Skeletal muscle tissue (tissue), 3 donors: ENCODE measurements at regions not wholly inside any gene's neighbourhood (a gene's known extent, or its start where the extent isn't known, plus 50 kb on each side); places are given as distances from the start of the nearest gene placed in this dataset.

Experiments
- H3K27ac ChIP-seq: one replicate; pipeline ENCODE4 v1.7.0; 2013; ENCODE audit warnings: mild to moderate bottlenecking, low read depth, low read length, inconsistent platforms
- H3K27me3 ChIP-seq, 3 donors: one replicate each; pipeline ENCODE4 v1.7.0; 2013; ENCODE audit warnings: low read length in 3 of 3; ENCODE audit not compliant: control insufficient read depth in 3 of 3, insufficient read depth in 3 of 3
- H3K36me3 ChIP-seq, 3 donors: one replicate each; pipeline ENCODE4 v1.7.0; 2013; ENCODE audit warnings: low read length in 3 of 3; ENCODE audit not compliant: control insufficient read depth in 3 of 3, insufficient read depth in 3 of 3
- H3K4me1 ChIP-seq, 3 donors: one replicate each; pipeline ENCODE4 v1.7.0; 2013; ENCODE audit warnings: low read length in 3 of 3, mild to moderate bottlenecking in 3 of 3; ENCODE audit not compliant: control insufficient read depth in 3 of 3, insufficient read depth in 3 of 3
- H3K4me3 ChIP-seq, 3 donors: one replicate each; pipeline ENCODE4 v1.7.0; 2013; ENCODE audit warnings: low read length in 3 of 3
- H3K9ac ChIP-seq, 3 donors: one replicate each; pipeline ENCODE4 v1.7.0; 2013; ENCODE audit warnings: low read length in 3 of 3, mild to moderate bottlenecking in 3 of 3, moderate library complexity in 2 of 3, low read depth in 1 of 3
- H3K9me3 ChIP-seq, 3 donors: one replicate each; pipeline ENCODE4 v1.7.0; 2013; ENCODE audit warnings: low read length in 3 of 3; ENCODE audit not compliant: control insufficient read depth in 3 of 3
- donor health status: Osteomylitis.

DNA sequence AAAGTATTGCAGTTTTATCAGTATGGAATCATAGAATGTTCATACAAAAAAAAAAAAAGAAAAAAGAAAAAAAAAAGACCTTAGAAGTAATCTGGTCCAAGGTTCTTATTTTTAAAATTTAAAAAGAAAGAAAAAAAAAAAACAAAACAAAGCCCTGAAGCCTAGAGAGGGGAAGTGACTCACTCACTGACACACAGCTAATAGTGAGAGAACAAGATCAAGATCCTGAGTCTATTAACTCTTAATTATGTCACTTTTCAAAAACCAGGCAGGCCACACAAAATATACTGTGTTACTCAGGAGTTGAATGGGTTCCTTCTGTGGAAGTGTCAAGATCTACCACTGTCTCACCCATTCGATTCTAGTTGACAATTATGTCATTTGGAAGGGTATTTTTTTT is 433.9 kb upstream of the DAB1 start:
- Histone ChIP-seq H3K9me3 (no peaks in the 10 kb centered on the region), H3K36me3 (no peaks in the 10 kb centered on the region), H3K4me3 (no peak overlapping the region), H3K27ac (no peak overlapping the region), H3K4me1 (no peaks in the 10 kb centered on the region), H3K9ac (no peak overlapping the region), H3K27me3 (no peaks in the 10 kb centered on the region)

DNA sequence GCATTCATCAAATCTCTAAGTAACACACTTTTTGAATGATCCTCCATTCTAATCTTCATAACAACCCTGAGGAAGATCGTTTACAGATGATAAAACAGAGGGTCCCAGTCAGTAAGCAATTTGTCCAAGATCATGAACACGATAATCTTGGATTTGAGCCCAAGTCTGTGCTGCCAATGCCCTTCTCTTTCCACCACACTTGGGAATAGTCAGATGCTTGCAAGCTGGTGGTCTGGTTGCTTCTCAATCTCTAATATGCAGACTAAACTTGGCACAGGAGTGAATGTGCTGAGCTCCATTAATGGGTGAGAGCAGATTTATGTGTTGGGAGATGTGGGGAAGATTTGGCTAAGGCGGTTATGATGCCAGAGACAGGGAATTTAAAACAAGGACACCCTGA is 430.6 kb upstream of the DAB1 start:
- H3K4me1 ChIP-seq = no peaks in the 10 kb centered on the region
- H3K27me3 ChIP-seq = no peaks in the 10 kb centered on the region
- no peak overlapping the region for H3K4me3 ChIP-seq
- H3K27ac ChIP-seq = no peak overlapping the region
- H3K9ac ChIP-seq = no peak overlapping the region
- H3K36me3 ChIP-seq = no peaks in the 10 kb centered on the region
- no peaks in the 10 kb centered on the region for H3K9me3 ChIP-seq

DNA sequence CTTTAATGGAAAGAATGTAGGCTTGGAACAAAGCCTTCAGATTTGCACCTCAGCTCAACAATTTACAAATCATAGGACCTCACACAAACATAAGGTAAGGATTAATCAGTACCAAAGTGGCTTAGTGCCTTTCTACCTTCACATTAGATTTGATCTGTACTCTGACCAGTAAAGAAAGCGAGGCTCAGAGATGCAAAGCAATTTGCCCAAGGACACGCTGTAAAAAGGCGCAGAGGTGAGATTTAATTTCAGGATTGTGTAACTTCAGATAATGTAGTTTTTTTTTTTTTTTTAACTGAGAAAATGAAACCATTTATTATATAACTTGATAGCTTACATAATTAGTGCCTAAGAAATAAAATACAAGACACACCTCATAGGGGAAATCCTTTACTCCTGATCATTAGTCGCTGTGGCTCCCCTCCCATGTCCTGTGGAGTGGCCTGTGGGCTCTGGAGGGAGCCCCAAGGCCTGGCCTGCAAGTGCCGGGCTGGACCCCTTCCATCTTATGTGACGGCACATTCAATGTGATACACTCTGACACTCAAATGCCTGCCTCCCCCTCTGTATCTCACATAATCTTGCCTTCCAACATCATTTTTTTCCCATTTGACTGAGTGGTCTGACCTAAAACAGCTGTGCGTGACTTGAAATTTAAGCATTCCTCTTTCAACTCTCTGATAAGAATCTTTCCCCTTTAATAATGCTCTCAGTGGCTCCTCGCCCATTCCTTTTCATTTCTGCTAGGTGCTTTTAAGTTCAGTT is 426.5 kb upstream of the DAB1 start:
- no peaks in the 10 kb centered on the region for H3K9me3 ChIP-seq
- no peak overlapping the region for H3K9ac ChIP-seq
- no peaks in the 10 kb centered on the region for H3K4me1 ChIP-seq
- no peak overlapping the region for H3K27ac ChIP-seq
- no peaks in the 10 kb centered on the region for H3K36me3 ChIP-seq
- H3K4me3 ChIP-seq = no peak overlapping the region
- H3K27me3 ChIP-seq = no peaks in the 10 kb centered on the region

DNA sequence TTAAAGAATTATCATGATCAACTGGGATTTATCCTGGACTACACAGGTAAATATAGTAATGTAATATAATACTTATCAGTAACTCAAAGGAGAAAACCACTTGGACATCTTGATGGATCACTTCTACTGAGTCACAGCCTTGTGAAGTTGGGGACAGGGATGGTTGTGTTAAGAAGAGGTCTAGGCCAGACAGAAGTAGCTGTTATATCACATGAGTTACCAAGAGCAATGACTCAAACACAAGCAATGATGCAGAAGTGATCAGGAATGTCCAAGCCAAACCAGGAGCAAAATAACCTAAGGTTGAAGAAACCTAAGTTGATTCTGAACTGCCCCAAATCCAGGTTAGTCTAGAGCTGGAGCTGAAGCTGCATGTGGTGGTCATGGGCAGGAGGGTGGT is 424.5 kb upstream of the DAB1 start:
- H3K4me3 ChIP-seq = no peak overlapping the region
- H3K9me3 ChIP-seq = no peaks in the 10 kb centered on the region
- no peak overlapping the region for H3K9ac ChIP-seq
- no peaks in the 10 kb centered on the region for H3K27me3 ChIP-seq
- no peak overlapping the region for H3K27ac ChIP-seq
- no peaks in the 10 kb centered on the region for H3K36me3 ChIP-seq
- no peaks in the 10 kb centered on the region for H3K4me1 ChIP-seq

DNA sequence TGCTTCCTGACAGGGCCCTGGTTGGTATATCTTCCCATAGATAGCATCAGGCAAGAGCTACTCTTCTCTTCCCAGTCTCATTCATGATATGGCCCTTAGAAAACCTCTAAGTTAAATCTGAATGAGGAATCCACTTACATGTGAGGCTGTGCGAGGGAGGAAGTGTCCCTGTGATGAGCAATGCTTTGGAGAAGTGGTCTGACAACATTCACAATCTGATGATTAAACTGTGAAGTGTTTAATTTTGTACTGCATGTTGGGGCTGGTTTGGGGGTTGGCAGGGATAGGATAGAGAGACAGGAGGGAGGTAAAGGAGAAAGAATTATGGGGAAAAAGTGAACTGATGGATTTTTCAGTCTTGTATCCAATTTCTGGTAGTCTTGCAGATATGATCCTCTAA is 421.2 kb upstream of the DAB1 start:
- Histone ChIP-seq H3K36me3 (no peaks in the 10 kb centered on the region), H3K27ac (no peak overlapping the region), H3K9ac (no peak overlapping the region), H3K27me3 (no peaks in the 10 kb centered on the region), H3K9me3 (peaks cover 3 to 7% (median 6%) of the 10 kb centered on the region in 3 donors), H3K4me3 (no peak overlapping the region), H3K4me1 (no peaks in the 10 kb centered on the region)

DNA sequence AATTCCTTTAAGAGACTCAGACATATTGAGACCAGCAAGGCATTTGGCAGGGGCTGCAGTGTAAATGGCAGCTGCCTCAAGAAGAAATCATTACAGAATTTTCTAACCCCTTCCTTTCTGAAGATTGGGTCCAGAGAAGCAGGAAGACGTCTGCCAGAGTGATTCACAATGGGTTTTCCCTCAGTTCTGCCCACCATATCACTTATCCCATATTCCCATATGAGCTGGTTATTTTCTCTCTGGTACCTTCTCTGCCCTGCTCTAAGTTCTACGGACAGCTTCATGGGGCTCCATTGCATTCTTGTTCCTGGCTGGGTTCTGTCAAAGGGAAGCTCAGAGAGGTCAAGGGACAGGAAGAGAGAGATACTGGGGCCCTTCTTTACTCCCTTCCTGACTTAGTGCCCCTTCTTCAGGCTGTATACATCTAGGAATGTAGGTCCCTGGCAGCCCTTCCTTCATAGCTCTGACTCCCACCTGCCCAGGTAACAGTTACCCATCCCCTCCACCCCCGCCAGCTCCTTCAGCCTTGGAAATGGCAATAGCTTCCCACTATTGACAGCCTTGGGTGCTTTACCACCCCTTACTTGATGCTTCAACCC is 420.6 kb upstream of the DAB1 start:
- no peaks in the 10 kb centered on the region for H3K4me1 ChIP-seq
- no peaks in the 10 kb centered on the region for H3K36me3 ChIP-seq
- no peak overlapping the region for H3K9ac ChIP-seq
- H3K27ac ChIP-seq = no peak overlapping the region
- H3K9me3 ChIP-seq = peaks cover 3 to 7% (median 6%) of the 10 kb centered on the region in 3 donors
- H3K27me3 ChIP-seq = no peaks in the 10 kb centered on the region
- no peak overlapping the region for H3K4me3 ChIP-seq

DNA sequence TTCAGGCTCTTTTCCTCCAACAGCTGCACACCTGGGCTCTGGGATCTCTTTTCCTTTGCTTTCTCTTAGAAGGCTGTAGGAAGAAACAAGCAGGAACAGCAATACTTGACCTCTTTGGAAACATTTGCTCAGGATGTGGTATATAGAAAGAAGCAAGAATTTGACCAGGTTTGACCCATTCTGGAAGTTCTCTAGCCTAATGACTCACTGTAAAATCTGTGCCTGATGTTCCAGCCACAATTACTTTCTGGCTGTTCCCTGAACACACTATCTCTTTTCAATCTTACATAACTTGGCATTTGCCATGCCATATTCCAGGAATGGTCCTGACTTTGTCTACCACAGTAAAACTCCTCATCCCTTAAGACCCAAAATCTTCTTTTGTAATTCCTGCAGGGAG is 419.9 kb upstream of the DAB1 start:
- peaks cover 3 to 7% (median 6%) of the 10 kb centered on the region in 3 donors for H3K9me3 ChIP-seq
- no peak overlapping the region for H3K9ac ChIP-seq
- no peaks in the 10 kb centered on the region for H3K27me3 ChIP-seq
- no peak overlapping the region for H3K4me3 ChIP-seq
- no peaks in the 10 kb centered on the region for H3K36me3 ChIP-seq
- H3K27ac ChIP-seq = no peak overlapping the region
- no peaks in the 10 kb centered on the region for H3K4me1 ChIP-seq

DNA sequence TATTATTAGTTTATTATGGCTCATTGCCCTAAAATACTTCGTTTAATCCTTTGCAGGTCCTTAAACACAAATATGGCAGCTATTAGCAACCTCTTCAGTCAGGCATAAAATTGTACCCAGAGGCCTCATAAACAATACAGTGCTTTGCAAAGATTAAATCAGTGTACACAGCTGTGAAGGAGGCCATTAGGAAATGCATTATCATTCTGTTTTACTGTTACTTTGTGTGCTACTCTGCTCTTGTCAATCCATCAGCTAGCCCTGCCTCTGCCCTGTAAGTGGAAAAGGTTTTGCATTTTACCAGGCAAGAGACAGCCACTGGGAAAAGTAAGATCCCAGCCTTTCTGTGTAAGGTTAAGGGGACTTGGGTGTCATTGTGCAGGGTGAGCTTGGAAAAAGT is 415.7 kb upstream of the DAB1 start:
- H3K4me3 ChIP-seq = no peak overlapping the region
- no peaks in the 10 kb centered on the region for H3K36me3 ChIP-seq
- H3K9ac ChIP-seq = no peak overlapping the region
- H3K9me3 ChIP-seq = peaks cover 3 to 7% (median 6%) of the 10 kb centered on the region in 3 donors
- H3K27ac ChIP-seq = no peak overlapping the region
- no peaks in the 10 kb centered on the region for H3K4me1 ChIP-seq
- no peaks in the 10 kb centered on the region for H3K27me3 ChIP-seq

DNA sequence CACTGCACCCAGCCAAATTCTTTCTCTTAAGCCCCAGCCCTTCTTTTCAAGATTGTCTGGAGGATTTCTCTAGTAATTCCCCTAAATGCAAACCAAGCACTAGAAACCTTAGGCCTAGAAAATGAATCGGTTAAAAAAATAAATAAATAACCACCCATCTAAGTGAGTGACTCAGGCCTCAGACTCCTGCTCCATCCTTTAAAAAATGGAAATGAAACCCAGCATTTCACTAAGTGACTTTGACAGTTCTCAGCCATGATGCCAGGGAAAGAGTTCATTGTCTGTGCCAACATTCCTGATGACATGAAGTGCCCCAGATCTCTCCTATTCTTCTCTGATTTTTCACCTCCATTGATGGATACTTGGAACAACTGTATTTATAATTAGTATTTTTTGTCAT is 415.2 kb upstream of the DAB1 start:
- Histone ChIP-seq H3K9me3 (peaks cover 3 to 7% (median 6%) of the 10 kb centered on the region in 3 donors), H3K4me3 (no peak overlapping the region), H3K9ac (no peak overlapping the region), H3K27me3 (no peaks in the 10 kb centered on the region), H3K4me1 (no peaks in the 10 kb centered on the region), H3K36me3 (no peaks in the 10 kb centered on the region), H3K27ac (no peak overlapping the region)

DNA sequence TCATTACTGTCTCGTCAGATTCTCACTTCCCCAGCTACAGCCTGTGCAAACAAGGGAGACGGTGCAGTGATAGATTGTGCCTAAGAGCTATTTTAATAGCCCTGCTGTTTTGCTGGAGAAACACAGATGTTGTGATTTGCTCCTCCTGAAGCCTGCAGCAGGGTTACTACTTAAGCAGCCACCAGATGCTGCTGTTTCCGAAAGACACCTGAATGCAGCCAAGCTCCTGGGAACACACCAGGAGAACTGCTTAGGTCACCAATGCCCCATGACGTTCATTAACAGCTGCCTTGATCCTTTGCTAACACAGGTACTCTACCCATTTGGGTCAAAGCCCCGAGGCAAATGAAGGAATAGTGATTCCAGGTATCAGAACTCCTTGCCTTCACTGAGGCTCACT is 411.8 kb upstream of the DAB1 start:
- Histone ChIP-seq H3K4me3 (no peak overlapping the region), H3K9me3 (peaks cover 0 to 3% (median 0%) of the 10 kb centered on the region in 3 donors), H3K27me3 (no peaks in the 10 kb centered on the region), H3K4me1 (no peaks in the 10 kb centered on the region), H3K27ac (no peak overlapping the region), H3K36me3 (no peaks in the 10 kb centered on the region), H3K9ac (no peak overlapping the region)
